Omental fat pad (tissue), 3 donors: ENCODE measurements at regions not wholly inside any gene's neighbourhood (a gene's known extent, or its start where the extent isn't known, plus 50 kb on each side); places are given as distances from the start of the nearest gene placed in this dataset.
A peak's percentile ranks its signal among the peaks of the same experiment; 100 is the strongest.
"Not testable (repeated sequence)": the region's sequence is repeated elsewhere in the genome, so short reads cannot be mapped to it uniquely, and the experiment has no call there.

Experiments used
- ATAC-seq: fragments of 150-250 bp; one replicate; pipeline ENCODE4 v1.9.1; 2016; ENCODE audit warnings: mild to moderate bottlenecking, moderate library complexity; ENCODE audit not compliant: low FRiP score
- DNase-seq: peaks from one replicate; pipeline ENCODE4 v3.0.0-alpha.2; 2019; ENCODE audit warnings: low spot score
- CTCF ChIP-seq, 3 donors: fragments of 450-650 bp; IDR thresholded peaks; one replicate each; pipeline ENCODE4 v1.5.1; 2016 to 2017; ENCODE audit warnings: antibody characterized with exemption in 3 of 3, mild to moderate bottlenecking in 3 of 3, moderate library complexity in 2 of 3

- TF ChIP-seq CTCF (IDR thresholded peaks at IDR 0.05) = no peak
- DNase-seq (no peak), ATAC-seq (no peak)
These were observed 165.0 kb downstream of the SPIN4 start for GRCh38 chrX:63186137-63186536.

- DNase-seq = not testable (repeated sequence)
These were observed 171.3 kb downstream of the SPIN4 start for GRCh38 chrX:63179852-63180251.

GRCh38 chrX:63176578-63176977 lies 174.6 kb downstream of the SPIN4 start:
- DNase-seq, ATAC-seq: not testable (repeated sequence)

More at GRCh38 chrX:63179852-63180251, 171.3 kb downstream of the SPIN4 start:
- not testable (repeated sequence) for ATAC-seq

- ATAC-seq = peak; percentile 95
These were observed 177.1 kb downstream of the SPIN4 start for GRCh38 chrX:63173841-63174718.

GRCh38 chrX:63169416-63169815 lies 181.7 kb downstream of the SPIN4 start:
- ATAC-seq, DNase-seq: not testable (repeated sequence)

More at GRCh38 chrX:63173841-63174718, 177.1 kb downstream of the SPIN4 start:
- not testable (repeated sequence) for DNase-seq

GRCh38 chrX:63168949-63169348 lies 182.2 kb downstream of the SPIN4 start:
- not testable (repeated sequence) for DNase-seq, ATAC-seq

- not testable (repeated sequence) for DNase-seq, ATAC-seq
These were observed 184.1 kb downstream of the SPIN4 start for GRCh38 chrX:63167002-63167401.

GRCh38 chrX:63160994-63161393 lies 190.1 kb downstream of the SPIN4 start:
- ATAC-seq, DNase-seq: not testable (repeated sequence)

GRCh38 chrX:63160340-63160739 lies 190.8 kb downstream of the SPIN4 start:
- not testable (repeated sequence) for DNase-seq, ATAC-seq

- not testable (repeated sequence) for ATAC-seq, DNase-seq
These were observed 205.6 kb downstream of the SPIN4 start for GRCh38 chrX:63145526-63145925.

- not testable (repeated sequence) for DNase-seq, ATAC-seq
These were observed 208.5 kb downstream of the SPIN4 start for GRCh38 chrX:63142588-63142987.

GRCh38 chrX:63135859-63136258 lies 215.3 kb downstream of the SPIN4 start:
- not testable (repeated sequence) for ATAC-seq, DNase-seq

- no peak for TF ChIP-seq CTCF (IDR thresholded peaks at IDR 0.05)
- ATAC-seq (no peak), DNase-seq (no peak)
These were observed 222.6 kb downstream of the SPIN4 start for GRCh38 chrX:63128509-63128908.
